Colonic mucosa (tissue), 4 donors: ENCODE measurements at regions not wholly inside any gene's neighbourhood (a gene's known extent, or its start where the extent isn't known, plus 50 kb on each side); places are given as distances from the start of the nearest gene placed in this dataset.

Experiments
- DNase-seq: peaks from one replicate; pipeline ENCODE4 v3.0.0-alpha.2; 2020
- H3K27ac ChIP-seq: fragments of 200-600 bp; one replicate; pipeline ENCODE4 v1.8.0; 2021
- H3K27me3 ChIP-seq: fragments of 200-600 bp; one replicate; pipeline ENCODE4 v1.8.0; 2021
- H3K36me3 ChIP-seq: fragments of 200-600 bp; one replicate; pipeline ENCODE4 v1.8.0; 2021
- H3K4me1 ChIP-seq: fragments of 200-600 bp; one replicate; pipeline ENCODE4 v1.8.0; 2021; ENCODE audit warnings: mild to moderate bottlenecking
- H3K4me3 ChIP-seq: fragments of 200-600 bp; one replicate; pipeline ENCODE4 v1.8.0; 2021
- H3K9ac ChIP-seq, 2 donors: one replicate each; pipeline ENCODE4 v1.7.0; 2013; ENCODE audit warnings: control low read depth in 2 of 2, low read depth in 2 of 2, low read length in 2 of 2
- H3K9me3 ChIP-seq: fragments of 200-600 bp; one replicate; pipeline ENCODE4 v1.8.0; 2021
- intact Hi-C: fragments of 100-400 bp; cut with DNase I; formaldehyde crosslinking; loops from one replicate; pipeline ENCODE4 v1.14.1; 2022
- TF ChIP-seq, protein P1 (sequence below): fragments of 200-600 bp; IDR thresholded peaks from one replicate; pipeline ENCODE4 v1.8.0; 2022; ENCODE audit warnings: antibody characterized with exemption, mild to moderate bottlenecking
- donor health status: healthy.
- donor health status: DM: no; HTN: no; CAD: no.
- donor health status: DM: no; HTN: no; CAD: no.

- Histone ChIP-seq H3K27ac (no peak overlapping the region), H3K9ac (no peak overlapping the region), H3K36me3 (no peaks in the 10 kb centered on the region), H3K4me3 (no peak overlapping the region), H3K27me3 (peaks cover 3% of the 10 kb centered on the region), H3K4me1 (no peaks in the 10 kb centered on the region), H3K9me3 (no peaks in the 10 kb centered on the region)
- intact Hi-C loops, result no loop called here
- TF ChIP-seq, protein P1, sequence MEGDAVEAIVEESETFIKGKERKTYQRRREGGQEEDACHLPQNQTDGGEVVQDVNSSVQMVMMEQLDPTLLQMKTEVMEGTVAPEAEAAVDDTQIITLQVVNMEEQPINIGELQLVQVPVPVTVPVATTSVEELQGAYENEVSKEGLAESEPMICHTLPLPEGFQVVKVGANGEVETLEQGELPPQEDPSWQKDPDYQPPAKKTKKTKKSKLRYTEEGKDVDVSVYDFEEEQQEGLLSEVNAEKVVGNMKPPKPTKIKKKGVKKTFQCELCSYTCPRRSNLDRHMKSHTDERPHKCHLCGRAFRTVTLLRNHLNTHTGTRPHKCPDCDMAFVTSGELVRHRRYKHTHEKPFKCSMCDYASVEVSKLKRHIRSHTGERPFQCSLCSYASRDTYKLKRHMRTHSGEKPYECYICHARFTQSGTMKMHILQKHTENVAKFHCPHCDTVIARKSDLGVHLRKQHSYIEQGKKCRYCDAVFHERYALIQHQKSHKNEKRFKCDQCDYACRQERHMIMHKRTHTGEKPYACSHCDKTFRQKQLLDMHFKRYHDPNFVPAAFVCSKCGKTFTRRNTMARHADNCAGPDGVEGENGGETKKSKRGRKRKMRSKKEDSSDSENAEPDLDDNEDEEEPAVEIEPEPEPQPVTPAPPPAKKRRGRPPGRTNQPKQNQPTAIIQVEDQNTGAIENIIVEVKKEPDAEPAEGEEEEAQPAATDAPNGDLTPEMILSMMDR, result no peak
- DNase-seq, result no peak
These were observed 643.1 kb downstream of the SLC4A3 start for GRCh38 chr2:220270481-220271070.

- Histone ChIP-seq H3K27ac (no peak overlapping the region), H3K36me3 (no peaks in the 10 kb centered on the region), H3K4me1 (no peaks in the 10 kb centered on the region), H3K4me3 (no peak overlapping the region), H3K27me3 (peaks cover 3% of the 10 kb centered on the region), H3K9me3 (no peaks in the 10 kb centered on the region), H3K9ac (no peak overlapping the region)
- intact Hi-C loops, result no loop called here
- TF ChIP-seq, protein P1, result no peak
- no peak for DNase-seq
These were observed 645.2 kb downstream of the SLC4A3 start for GRCh38 chr2:220272656-220273055.

- intact Hi-C loops, result no loop called here
- Histone ChIP-seq H3K9me3 (no peaks in the 10 kb centered on the region), H3K27me3 (peaks cover 3% of the 10 kb centered on the region), H3K4me1 (no peaks in the 10 kb centered on the region), H3K4me3 (no peak overlapping the region), H3K36me3 (no peaks in the 10 kb centered on the region), H3K9ac (no peak overlapping the region), H3K27ac (no peak overlapping the region)
- TF ChIP-seq, protein P1, result no peak
- no peak for DNase-seq
These were observed 645.7 kb downstream of the SLC4A3 start for GRCh38 chr2:220273082-220273481.

DNA sequence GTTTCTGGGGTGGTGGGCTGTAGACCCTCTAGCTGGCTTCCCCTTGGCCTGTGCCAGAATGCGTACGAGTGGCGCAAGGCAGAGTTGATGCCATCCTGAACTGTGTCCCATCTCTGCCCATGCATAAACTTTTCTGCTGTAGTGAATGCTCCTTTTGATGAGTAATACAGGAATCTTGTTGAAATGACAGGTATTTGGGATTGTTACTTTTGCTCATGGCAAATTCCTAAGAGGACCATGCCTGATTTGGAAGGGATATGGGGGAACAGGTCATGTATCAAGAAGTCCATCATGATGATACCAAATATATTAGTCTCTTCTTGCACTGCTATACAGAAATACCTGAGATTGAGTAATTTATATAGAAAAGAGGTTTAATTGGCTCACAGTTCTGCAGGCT lies 648.0 kb downstream of the SLC4A3 start:
- intact Hi-C loops, result no loop called here
- DNase-seq, result no peak

GRCh38 chr2:220276741-220277444 lies 649.5 kb downstream of the SLC4A3 start:
- Histone ChIP-seq H3K4me3 (no peak overlapping the region), H3K36me3 (no peaks in the 10 kb centered on the region), H3K27ac (no peak overlapping the region), H3K9ac (no peak overlapping the region), H3K9me3 (no peaks in the 10 kb centered on the region), H3K27me3 (no peaks in the 10 kb centered on the region), H3K4me1 (no peaks in the 10 kb centered on the region)
- no peak for DNase-seq
- TF ChIP-seq, protein P1, result no peak
- intact Hi-C loops, result no loop called here

More for the DNA sequence above, 648.0 kb downstream of the SLC4A3 start:
- Histone ChIP-seq H3K4me1 (no peaks in the 10 kb centered on the region), H3K9me3 (no peaks in the 10 kb centered on the region), H3K36me3 (no peaks in the 10 kb centered on the region), H3K9ac (no peak overlapping the region), H3K4me3 (no peak overlapping the region), H3K27ac (no peak overlapping the region), H3K27me3 (peaks cover 3% of the 10 kb centered on the region)
- TF ChIP-seq, protein P1, result no peak
